ENCODE measurements at regions not wholly inside any gene's neighbourhood (a gene's known extent, or its start where the extent isn't known, plus 50 kb on each side); places are given as distances from the start of the nearest gene placed in this dataset.

DNA sequence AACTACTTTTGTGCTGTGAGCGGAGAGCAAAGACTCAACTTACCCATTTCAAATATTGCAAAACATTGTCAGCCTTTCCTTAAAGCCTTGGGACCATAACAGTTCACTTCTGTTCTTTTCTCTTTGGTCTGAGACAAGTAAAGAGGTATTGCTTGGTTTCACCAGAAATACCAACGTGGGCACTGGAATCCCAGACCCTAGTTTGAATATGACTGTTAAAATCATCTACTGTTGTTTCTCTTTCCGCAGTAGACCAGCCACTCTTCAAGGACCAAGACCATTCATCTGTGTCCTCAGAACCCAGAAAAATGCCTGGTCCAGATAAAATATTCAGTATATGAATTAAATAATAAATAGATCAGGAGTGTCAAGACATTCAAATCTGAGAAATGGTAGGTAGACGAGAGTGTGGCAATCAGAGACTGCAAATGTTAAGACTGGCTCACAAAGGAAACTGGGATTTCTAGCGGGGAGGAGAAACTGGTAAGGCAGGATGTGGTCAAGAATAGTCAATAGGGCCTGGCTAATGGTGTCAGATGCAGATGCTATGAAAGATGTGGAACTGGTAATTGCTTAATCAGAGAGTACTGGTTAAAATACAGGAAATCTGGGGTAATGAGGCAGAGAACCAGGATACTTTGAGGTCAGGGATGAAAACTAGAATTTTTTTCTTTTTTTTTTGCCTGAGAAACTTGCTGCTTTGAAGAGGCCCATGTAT, 82.1 kb upstream of the IL33 start:
- no peak for DNase-seq (ENCODE audit: low read depth in 1 of 2, low spot score in 2 of 2)
- no peak overlapping the region for H3K18ac ChIP-seq (ENCODE audit: extremely low read depth, low read length)
- H3K4me3 ChIP-seq (ENCODE audit: extremely low read depth in 1 of 4, insufficient read depth in 2 of 4, low read depth in 3 of 4, low read length in 4 of 4): no peak overlapping the region
- 85% methylated on average over 5 of the region's 5 CpGs; no CpG with 5 or more reads in 1 of the 2 experiments for WGBS, 2 experiments (ENCODE audit: extremely low coverage in 1 of 2, insufficient coverage in 1 of 2, insufficient read length in 1 of 2, insufficient replicate concordance in 2 of 2, low coverage in 1 of 2, low lambda C conversion rate in 2 of 2, missing lambda C conversion rate in 1 of 2)
- H2BK120ac ChIP-seq (replicated peaks; ENCODE audit: low read depth, low read length): no peak overlapping the region
- ChIA-PET POLR2A (ENCODE audit: partially characterized antibody) (interaction anchor here (1.3 kb wide), 1 partner anchor 55 kb away, joined by 3 read pairs; no protein-coding TSS in a partner anchor), CTCF (ENCODE audit: partially characterized antibody) (interaction anchor here (0.7 kb wide), 1 partner anchor 499 kb away, joined by 3 read pairs; no protein-coding TSS in a partner anchor)
- no peak overlapping the region for H4K5ac ChIP-seq (ENCODE audit: insufficient read length, low read depth, low read length)
- peaks cover 0 to 2% (median 0%) of the 10 kb centered on the region in 4 experiments; a peak in 1 of 7 replicates for H3K4me1 ChIP-seq (replicated peaks in 1 of 4; ENCODE audit: control insufficient read depth in 3 of 4, insufficient read depth in 4 of 4, low read length in 3 of 4)
- no peak overlapping the region for H2BK15ac ChIP-seq (ENCODE audit: low read length)
- H3K27ac ChIP-seq (ENCODE audit: low read depth, low read length): no peak overlapping the region
- H3K9me3 ChIP-seq (ENCODE audit: insufficient read depth in 2 of 2, low read depth in 1 of 2, low read length in 1 of 2): no peaks in the 10 kb centered on the region; a peak in 1 of 4 replicates
- no peak overlapping the region for H2AK5ac ChIP-seq (ENCODE audit: low read depth, low read length)
- no peaks in the 10 kb centered on the region for H3K79me2 ChIP-seq (ENCODE audit: control insufficient read depth in 1 of 2, insufficient read depth in 2 of 2, low read length in 2 of 2)
- no peaks in the 10 kb centered on the region for H3K79me1 ChIP-seq (ENCODE audit: low read depth, low read length)
- no peaks in the 10 kb centered on the region for H3K36me3 ChIP-seq (ENCODE audit: control insufficient read depth in 2 of 4, insufficient read depth in 4 of 4, low read length in 3 of 4)
- H3K14ac ChIP-seq (ENCODE audit: insufficient read length): no peak overlapping the region
- H3K23me2 ChIP-seq (ENCODE audit: low read depth, low read length): no peaks in the 10 kb centered on the region
- no peak overlapping the region for H4K91ac ChIP-seq (replicated peaks; ENCODE audit: insufficient read length, low read length)
- no peak overlapping the region for H2BK20ac ChIP-seq (ENCODE audit: low read length)
- no peak overlapping the region for H2BK12ac ChIP-seq (ENCODE audit: low read depth, low read length)
- H3K23ac ChIP-seq (ENCODE audit: insufficient read length): no peak overlapping the region
- H2AFZ ChIP-seq (ENCODE audit: low read length): no peak overlapping the region
- no peaks in the 10 kb centered on the region for H3K27me3 ChIP-seq (replicated peaks in 1 of 4; ENCODE audit: control insufficient read depth in 3 of 4, extremely low read depth in 1 of 4, insufficient read depth in 3 of 4, low read length in 3 of 4)
- FAIRE-seq: no peak
- H2BK5ac ChIP-seq (ENCODE audit: low read depth, low read length): no peak overlapping the region
- no peak overlapping the region for H3K4me2 ChIP-seq (ENCODE audit: insufficient read depth in 1 of 2, low read depth in 2 of 2, low read length in 2 of 2)
- H4K8ac ChIP-seq (ENCODE audit: extremely low read depth, insufficient read depth, low read length): no peak overlapping the region
- no peak overlapping the region for H3K9ac ChIP-seq (replicated peaks in 1 of 4; ENCODE audit: extremely low read depth in 1 of 4, low read depth in 3 of 4, low read length in 3 of 4)
- H4K20me1 ChIP-seq (replicated peaks in 1 of 2; ENCODE audit: control insufficient read depth in 1 of 2, insufficient read depth in 2 of 2, low read length in 2 of 2): no peaks in the 10 kb centered on the region
- no peak overlapping the region for H3K56ac ChIP-seq (replicated peaks; ENCODE audit: insufficient read length, low read depth, low read length)
- H3K4ac ChIP-seq (replicated peaks; ENCODE audit: insufficient read length, low read depth, low read length): no peak overlapping the region
- TF ChIP-seq SUZ12 (IDR thresholded peaks at IDR 0.05; ENCODE audit: low read length): no peak
- TF ChIP-seq HDAC6 (IDR thresholded peaks at IDR 0.05; ENCODE audit: low read depth, low read length): no peak
- TF ChIP-seq CHD1 (IDR thresholded peaks at IDR 0.05; ENCODE audit: low read depth, low read length): no peak
- TF ChIP-seq RAD21 (IDR thresholded peaks at IDR 0.05 in 1 of 2, conservative IDR thresholded peaks at IDR 0.05 in 1 of 2; ENCODE audit: low read depth in 2 of 2, low read length in 2 of 2): no peak
- TF ChIP-seq YY1 (IDR thresholded peaks at IDR 0.05; ENCODE audit: low read depth, low read length): no peak
- TF ChIP-seq CREB1 (IDR thresholded peaks at IDR 0.05): no peak
- TF ChIP-seq SIRT6 (IDR thresholded peaks at IDR 0.05; ENCODE audit: low read length): no peak
- TF ChIP-seq KDM1A (IDR thresholded peaks at IDR 0.05; ENCODE audit: borderline replicate concordance, low read length): no peak
- TF ChIP-seq BRCA1 (IDR thresholded peaks at IDR 0.05; ENCODE audit: low read depth, low read length): no peak
- no peak for TF ChIP-seq KDM5A (IDR thresholded peaks at IDR 0.05; ENCODE audit: low read length)
- no peak for TF ChIP-seq JUND (IDR thresholded peaks at IDR 0.05; ENCODE audit: low read length)
- no peak for TF ChIP-seq TAF1 (IDR thresholded peaks at IDR 0.05; ENCODE audit: low read depth, low read length)
- TF ChIP-seq EZH2 (IDR thresholded peaks at IDR 0.05; ENCODE audit: low read depth, low read length, severe bottlenecking): no peak

All from H1 (cell line).